H9 (cell line): ENCODE measurements at regions not wholly inside any gene's neighbourhood (a gene's known extent, or its start where the extent isn't known, plus 50 kb on each side); places are given as distances from the start of the nearest gene placed in this dataset.

Experiments
- DNase-seq: peaks from one replicate; pipeline ENCODE4 v3.0.0-alpha.2; 2017
- H2AFZ ChIP-seq: one replicate; pipeline ENCODE4 v1.6.1; 2013; ENCODE audit warnings: mild to moderate bottlenecking, low read length, control low read depth, moderate library complexity
- H2AK5ac ChIP-seq: 2 replicates; pipeline ENCODE4 v1.6.1; 2013; ENCODE audit warnings: low read length, control low read depth, mixed read lengths; ENCODE audit not compliant: insufficient read length
- H2BK120ac ChIP-seq: one replicate; pipeline ENCODE4 v1.6.1; 2013; ENCODE audit warnings: low read depth, mild to moderate bottlenecking, low read length, control low read depth, inconsistent platforms; ENCODE audit not compliant: poor library complexity, severe bottlenecking
- H2BK12ac ChIP-seq: 2 replicates; pipeline ENCODE4 v1.6.1; 2013; ENCODE audit warnings: low read length, control low read depth, mixed read lengths, low read depth; ENCODE audit not compliant: insufficient read length
- H2BK15ac ChIP-seq: 2 replicates; pipeline ENCODE4 v1.6.1; 2013; ENCODE audit warnings: low read depth, low read length, control low read depth
- H2BK20ac ChIP-seq: one replicate; pipeline ENCODE4 v1.6.1; 2013; ENCODE audit warnings: low read depth, mild to moderate bottlenecking, low read length, control low read depth, inconsistent platforms; ENCODE audit not compliant: poor library complexity, severe bottlenecking
- H2BK5ac ChIP-seq: 2 replicates; pipeline ENCODE4 v1.6.1; 2013; ENCODE audit warnings: low read length, control low read depth, mixed read lengths; ENCODE audit not compliant: insufficient read length
- H3K14ac ChIP-seq: 2 replicates; pipeline ENCODE4 v1.6.1; 2013; ENCODE audit warnings: low read length, control low read depth; ENCODE audit not compliant: insufficient read depth
- H3K18ac ChIP-seq: 2 replicates; pipeline ENCODE4 v1.6.1; 2013; ENCODE audit warnings: low read depth, mild to moderate bottlenecking, mixed read lengths, low read length, control low read depth; ENCODE audit not compliant: insufficient read length
- H3K23ac ChIP-seq: 2 replicates; pipeline ENCODE4 v1.6.1; 2013; ENCODE audit warnings: low read length, control low read depth, mixed read lengths, low read depth; ENCODE audit not compliant: insufficient read length
- H3K23me2 ChIP-seq: 2 replicates; pipeline ENCODE4 v1.6.1; 2013; ENCODE audit warnings: low read depth, mild to moderate bottlenecking, mixed read lengths, low read length, control low read depth; ENCODE audit not compliant: insufficient read length, poor library complexity, severe bottlenecking
- H3K27ac ChIP-seq: 2 replicates; pipeline ENCODE4 v1.5.1; 2013; ENCODE audit warnings: low read length, control low read depth, mixed read lengths, low read depth; ENCODE audit not compliant: insufficient read length
- H3K27me3 ChIP-seq: 2 replicates; pipeline ENCODE4 v1.6.1; 2013; ENCODE audit warnings: low read length, control low read depth, inconsistent platforms; ENCODE audit not compliant: insufficient read depth
- H3K4ac ChIP-seq: 2 replicates; pipeline ENCODE4 v1.6.1; 2013; ENCODE audit warnings: low read depth, mild to moderate bottlenecking, control low read depth, inconsistent platforms, low read length, moderate library complexity
- H3K4me1 ChIP-seq: 2 replicates; pipeline ENCODE4 v1.6.1; 2013; ENCODE audit warnings: low read length, control low read depth, inconsistent platforms; ENCODE audit not compliant: insufficient read depth
- H3K4me2 ChIP-seq: 2 replicates; pipeline ENCODE4 v1.6.1; 2013; ENCODE audit warnings: low read length, control low read depth, mixed read lengths; ENCODE audit not compliant: insufficient read length, insufficient read depth
- H3K56ac ChIP-seq: 2 replicates; pipeline ENCODE4 v1.6.1; 2013; ENCODE audit warnings: low read depth, mild to moderate bottlenecking, mixed read lengths, low read length, control low read depth; ENCODE audit not compliant: insufficient read length
- H3K79me1 ChIP-seq: 2 replicates; pipeline ENCODE4 v1.6.1; 2013; ENCODE audit warnings: low read depth, mild to moderate bottlenecking, moderate library complexity, low read length, control low read depth, inconsistent platforms; ENCODE audit not compliant: insufficient read depth, poor library complexity, severe bottlenecking
- H3K79me2 ChIP-seq: 2 replicates; pipeline ENCODE4 v1.6.1; 2013; ENCODE audit warnings: low read length, control low read depth, inconsistent platforms; ENCODE audit not compliant: insufficient read depth
- H3K9ac ChIP-seq: 2 replicates; pipeline ENCODE4 v1.6.1; 2013; ENCODE audit warnings: low read length, control low read depth, mixed read lengths; ENCODE audit not compliant: insufficient read length; ENCODE audit errors: extremely low read depth
- H3K9me3 ChIP-seq: one replicate; pipeline ENCODE4 v1.6.1; 2013; ENCODE audit warnings: low read depth, low read length, inconsistent platforms; ENCODE audit not compliant: control insufficient read depth
- H3T11ph ChIP-seq: one replicate; pipeline ENCODE4 v1.6.1; 2013; ENCODE audit warnings: mild to moderate bottlenecking, low read length, control low read depth, inconsistent platforms
- H4K20me1 ChIP-seq: one replicate; pipeline ENCODE4 v1.6.1; 2013; ENCODE audit not compliant: control insufficient read depth, insufficient read length, insufficient read depth
- H4K5ac ChIP-seq: 2 replicates; pipeline ENCODE4 v1.6.1; 2013; ENCODE audit warnings: low read depth, mild to moderate bottlenecking, mixed read lengths, low read length, control low read depth; ENCODE audit not compliant: insufficient read length
- H4K8ac ChIP-seq: replicated peaks from 2 replicates; pipeline ENCODE4 v1.6.1; 2013; ENCODE audit warnings: low read length, control low read depth, mixed read lengths, low read depth; ENCODE audit not compliant: insufficient read length
- H4K91ac ChIP-seq: 2 replicates; pipeline ENCODE4 v1.6.1; 2013; ENCODE audit warnings: low read depth, mild to moderate bottlenecking, moderate library complexity, mixed read lengths, low read length, control low read depth; ENCODE audit not compliant: insufficient read length
- H3K27ac Mint-ChIP-seq, 3 experiments: 2 replicates in 2 of 3; 3 replicates in 1 of 3; pipeline ENCODE4 v1.8.0; 2020 to 2021; ENCODE audit warnings: mixed read lengths in 3 of 3, mild to moderate bottlenecking in 1 of 3, moderate library complexity in 1 of 3
- H3K27me3 Mint-ChIP-seq: 2 replicates; pipeline ENCODE4 v1.8.0; 2021; ENCODE audit warnings: low read depth, mild to moderate bottlenecking, moderate library complexity, mixed read lengths
- H3K36me3 Mint-ChIP-seq, 3 experiments: 2 replicates in 2 of 3; 3 replicates in 1 of 3; pipeline ENCODE4 v1.8.0; 2020 to 2021; ENCODE audit warnings: low read depth in 3 of 3, mixed read lengths in 3 of 3; ENCODE audit not compliant: insufficient read depth in 1 of 3
- H3K4me1 Mint-ChIP-seq, 2 experiments: 2 replicates each; pipeline ENCODE4 v1.8.0; 2020; ENCODE audit warnings: mixed read lengths in 2 of 2
- H3K4me3 Mint-ChIP-seq, 2 experiments: 2 replicates in 1 of 2; 3 replicates in 1 of 2; pipeline ENCODE4 v1.8.0; 2020 to 2021; ENCODE audit warnings: mild to moderate bottlenecking in 2 of 2, mixed read lengths in 2 of 2, moderate library complexity in 1 of 2
- H3K9me3 Mint-ChIP-seq, 2 experiments: 2 replicates in 1 of 2; 3 replicates in 1 of 2; pipeline ENCODE4 v1.8.0; 2020; ENCODE audit warnings: mild to moderate bottlenecking in 2 of 2, mixed read lengths in 2 of 2, moderate library complexity in 1 of 2
- WGBS: extraction: QIAGEN DNeasy Blood & Tissue Kit; methylation state at CpG from one replicate; pipeline ENCODE4 v1.1.7; 2013; ENCODE audit warnings: missing lambda C conversion rate, low lambda C conversion rate, mixed read lengths; ENCODE audit not compliant: insufficient read length; ENCODE audit errors: extremely low coverage; 5-methylcytosine and 5-hydroxymethylcytosine counted together
- TF ChIP-seq, protein P1 (sequence below): fragments of 200-600 bp; sonication (generic); conservative IDR thresholded peaks from 3 replicates; pipeline ENCODE4 v1.8.0; 2021; ENCODE audit warnings: antibody characterized with exemption, mild to moderate bottlenecking

DNA sequence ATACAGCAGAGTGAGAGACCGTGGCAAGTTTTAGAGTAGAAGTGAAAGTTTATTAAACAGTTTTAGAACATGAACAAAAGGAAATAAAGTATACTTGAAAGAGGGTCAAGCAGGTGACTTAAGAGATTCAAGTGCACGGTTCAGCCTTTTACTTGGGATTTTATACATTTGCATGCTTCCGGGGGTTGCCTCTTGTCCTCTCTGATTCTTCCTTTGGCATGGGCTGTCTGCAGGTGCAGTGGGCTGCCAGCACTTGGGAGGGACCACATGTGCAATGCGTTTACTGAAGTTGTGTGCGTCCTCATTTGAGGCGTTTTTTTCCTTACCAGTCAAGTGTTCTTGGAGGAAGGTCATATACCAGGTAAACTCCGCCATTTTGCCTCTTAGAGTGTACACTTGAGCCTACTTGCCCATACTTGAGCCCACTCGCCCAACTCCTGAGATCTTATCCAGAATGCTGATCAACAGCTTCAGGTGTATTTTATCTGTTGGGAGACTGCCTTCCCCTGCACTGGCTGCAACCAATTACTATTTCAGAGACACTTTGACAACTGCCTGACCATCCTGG lies 195.2 kb downstream of the IRX5 start:
- Mint-ChIP-seq H3K9me3 (no peaks in the 10 kb centered on the region; a peak in 2 of 5 replicates), H3K27ac (peak overlapping the region in 1 of 3 experiments; percentile 25; a peak in 1 of 7 replicates), H3K27me3 (peaks cover 13% of the 10 kb centered on the region), H3K4me3 (no peak overlapping the region), H3K4me1 (peaks cover 4 to 5% of the 10 kb centered on the region in 2 experiments; a peak in 2 of 4 replicates), H3K36me3 (no peaks in the 10 kb centered on the region)
- Histone ChIP-seq H3T11ph (no peak overlapping the region), H3K79me1 (no peaks in the 10 kb centered on the region), H3K18ac (no peak overlapping the region), H3K23ac (no peak overlapping the region), H3K4ac (no peak overlapping the region), H2BK120ac (no peak overlapping the region), H4K91ac (no peak overlapping the region), H3K79me2 (no peaks in the 10 kb centered on the region; the same call in 1 of the 2 replicates), H2BK12ac (no peak overlapping the region), H2BK5ac (no peak overlapping the region), H4K8ac (no peak overlapping the region), H4K20me1 (no peaks in the 10 kb centered on the region), H3K27me3 (0 out of 2 replicates have a peak, but pooled peaks cover 3% of the 10 kb centered on the region), H2BK20ac (no peak overlapping the region), H2BK15ac (no peak overlapping the region), H4K5ac (no peak overlapping the region), H3K23me2 (no peaks in the 10 kb centered on the region), H3K56ac (no peak overlapping the region), H3K4me1 (no peaks in the 10 kb centered on the region), H3K9me3 (no peaks in the 10 kb centered on the region), H2AK5ac (no peak overlapping the region), H3K9ac (no peak overlapping the region), H2AFZ (no peak overlapping the region), H3K4me2 (no peak overlapping the region), H3K14ac (no peak overlapping the region), H3K27ac (no peak overlapping the region)
- no peak for DNase-seq
- TF ChIP-seq, protein P1, sequence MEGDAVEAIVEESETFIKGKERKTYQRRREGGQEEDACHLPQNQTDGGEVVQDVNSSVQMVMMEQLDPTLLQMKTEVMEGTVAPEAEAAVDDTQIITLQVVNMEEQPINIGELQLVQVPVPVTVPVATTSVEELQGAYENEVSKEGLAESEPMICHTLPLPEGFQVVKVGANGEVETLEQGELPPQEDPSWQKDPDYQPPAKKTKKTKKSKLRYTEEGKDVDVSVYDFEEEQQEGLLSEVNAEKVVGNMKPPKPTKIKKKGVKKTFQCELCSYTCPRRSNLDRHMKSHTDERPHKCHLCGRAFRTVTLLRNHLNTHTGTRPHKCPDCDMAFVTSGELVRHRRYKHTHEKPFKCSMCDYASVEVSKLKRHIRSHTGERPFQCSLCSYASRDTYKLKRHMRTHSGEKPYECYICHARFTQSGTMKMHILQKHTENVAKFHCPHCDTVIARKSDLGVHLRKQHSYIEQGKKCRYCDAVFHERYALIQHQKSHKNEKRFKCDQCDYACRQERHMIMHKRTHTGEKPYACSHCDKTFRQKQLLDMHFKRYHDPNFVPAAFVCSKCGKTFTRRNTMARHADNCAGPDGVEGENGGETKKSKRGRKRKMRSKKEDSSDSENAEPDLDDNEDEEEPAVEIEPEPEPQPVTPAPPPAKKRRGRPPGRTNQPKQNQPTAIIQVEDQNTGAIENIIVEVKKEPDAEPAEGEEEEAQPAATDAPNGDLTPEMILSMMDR: no peak
- no CpG with 5 or more reads among the region's 8 CpGs for WGBS
